GM12891 (cell line): ENCODE measurements at regions not wholly inside any gene's neighbourhood (a gene's known extent, or its start where the extent isn't known, plus 50 kb on each side); places are given as distances from the start of the nearest gene placed in this dataset.
"Not testable (repeated sequence)": the region's sequence is repeated elsewhere in the genome, so short reads cannot be mapped to it uniquely, and the experiment has no call there.

Source experiments
- DNase-seq: peaks from one replicate; pipeline ENCODE4 v3.0.0; 2011; ENCODE audit warnings: low spot score; ENCODE audit not compliant: insufficient read length
- FAIRE-seq: peaks from 2 replicates; lab custom pipeline; 2011; peaks lifted over from hg19 to GRCh38; lab: Jason Lieb, UNC
- PAX5 ChIP-seq: IDR thresholded peaks from 2 replicates; pipeline ENCODE4 v1.6.1; 2011; ENCODE audit warnings: low read length, moderate library complexity, mild to moderate bottlenecking; ENCODE audit not compliant: insufficient read depth, severe bottlenecking
- POLR2A ChIP-seq: IDR thresholded peaks from 2 replicates; pipeline ENCODE4 v1.6.1; 2011; ENCODE audit warnings: low read depth, low read length, control low read depth
- POLR2AphosphoS5 ChIP-seq: IDR thresholded peaks from 2 replicates; pipeline ENCODE4 v1.6.1; 2011; ENCODE audit warnings: low read depth, low read length, control low read depth
- POU2F2 ChIP-seq: IDR thresholded peaks from 2 replicates; pipeline ENCODE4 v1.6.1; 2011; ENCODE audit warnings: low read depth, mild to moderate bottlenecking, control low read depth, low read length, moderate library complexity
- SPI1 ChIP-seq: IDR thresholded peaks from 2 replicates; pipeline ENCODE4 v1.6.1; 2011; ENCODE audit warnings: low read depth, low read length, control low read depth
- TAF1 ChIP-seq: IDR thresholded peaks from 2 replicates; pipeline ENCODE4 v1.6.1; 2011; ENCODE audit warnings: low read depth, low read length, control low read depth

GRCh38 chr4:9592010-9592409, 147.8 kb downstream of the DEFB131A start:
- no peak for DNase-seq
- FAIRE-seq = no peak
- TF ChIP-seq PAX5 (no peak), TAF1 (no peak), POLR2A (no peak)

DNA sequence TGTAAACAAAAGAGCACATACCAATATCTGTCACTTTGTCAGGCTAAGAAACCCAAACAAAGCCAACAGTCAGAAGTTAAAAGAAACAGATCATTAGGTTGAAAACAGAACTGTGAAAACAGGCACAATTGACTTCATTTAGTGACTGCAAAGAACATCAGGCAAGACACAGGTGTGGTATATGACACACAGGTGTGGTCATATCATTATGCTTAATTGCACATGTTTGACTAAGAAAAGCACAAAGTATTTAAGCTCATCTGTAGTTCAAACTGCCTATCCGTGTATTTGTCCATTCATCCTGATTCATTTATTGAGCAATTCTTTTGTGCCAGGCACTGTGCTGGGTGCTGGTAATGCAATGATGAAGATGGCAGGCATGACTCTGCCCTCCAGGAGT, 150.7 kb downstream of the DEFB131A start:
- no peak for TF ChIP-seq SPI1
- FAIRE-seq (no peak), DNase-seq (no peak)

- DNase-seq, FAIRE-seq: not testable (repeated sequence)
Observed at GRCh38 chr4:9595531-9595930, 151.3 kb downstream of the DEFB131A start.

- no peak for FAIRE-seq
- TF ChIP-seq POLR2AphosphoS5 (no peak), POU2F2 (no peak), PAX5 (no peak), TAF1 (no peak), SPI1 (no peak), POLR2A (no peak)
- no peak for DNase-seq
Observed at GRCh38 chr4:9599266-9599665, 155.1 kb downstream of the DEFB131A start.

- DNase-seq (no peak), FAIRE-seq (no peak)
- TF ChIP-seq TAF1 = no peak
- TF ChIP-seq POLR2A = no peak
- no peak for TF ChIP-seq SPI1
- no peak for TF ChIP-seq POU2F2
- no peak for TF ChIP-seq POLR2AphosphoS5
- TF ChIP-seq PAX5 = no peak
Observed at GRCh38 chr4:9600246-9600645, 156.0 kb downstream of the DEFB131A start.

DNA sequence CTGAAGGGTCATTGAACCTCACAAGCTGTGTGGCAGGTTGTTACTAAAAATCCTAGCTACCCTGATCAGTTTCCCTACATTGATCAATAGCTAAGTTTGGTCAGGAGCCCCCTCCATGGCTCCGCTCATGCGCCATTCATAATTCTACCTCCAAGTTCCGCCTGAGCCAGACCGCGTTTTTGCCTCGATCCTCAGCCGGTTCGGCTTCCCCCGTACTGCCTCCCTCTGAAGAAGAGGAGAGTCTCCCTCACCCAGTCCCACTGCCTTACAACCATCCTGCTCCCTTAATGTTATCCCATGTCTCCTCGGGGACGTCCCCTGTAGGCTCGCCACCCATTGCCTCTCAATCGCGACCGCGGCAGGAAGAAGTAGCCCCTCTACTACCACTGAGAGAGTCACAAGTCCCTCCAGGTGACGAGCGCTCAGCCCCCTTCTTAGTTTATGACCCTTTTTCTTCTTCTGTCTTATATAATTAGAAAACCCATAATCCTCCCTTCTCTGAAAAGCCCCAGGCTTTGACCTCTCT, 158.2 kb downstream of the DEFB131A start:
- no peak for FAIRE-seq
- DNase-seq = no peak
- TF ChIP-seq SPI1 (no peak), TAF1 (no peak), PAX5 (no peak), POU2F2 (no peak), POLR2A (no peak), POLR2AphosphoS5 (no peak)

GRCh38 chr4:9604031-9604892, 160.0 kb downstream of the DEFB131A start:
- FAIRE-seq, DNase-seq: not testable (repeated sequence)

- DNase-seq, FAIRE-seq: not testable (repeated sequence)
Observed at GRCh38 chr4:9604893-9605190, 160.6 kb downstream of the DEFB131A start.

DNA sequence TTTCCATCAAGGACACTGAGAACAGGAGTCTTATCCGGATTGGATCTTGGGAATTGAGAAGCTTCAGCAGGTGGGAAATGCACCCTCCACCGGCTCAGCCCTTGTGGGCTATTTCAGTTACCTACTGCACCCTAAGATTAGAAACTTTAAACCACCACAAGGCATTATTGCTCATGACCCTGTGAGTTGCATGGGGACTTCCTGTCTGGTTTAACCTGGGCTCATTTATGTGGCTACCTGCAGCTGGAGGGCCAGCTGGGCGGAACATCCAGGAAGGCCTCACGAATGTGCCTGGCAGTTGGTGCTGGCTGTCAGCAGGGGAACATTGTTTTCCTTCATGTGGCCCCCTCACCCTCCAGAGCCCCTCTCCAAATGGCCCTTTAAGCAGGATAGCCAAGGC, 164.1 kb downstream of the DEFB131A start:
- FAIRE-seq (no peak), DNase-seq (no peak)
- TF ChIP-seq POU2F2 = no peak
- TF ChIP-seq TAF1 = no peak
- TF ChIP-seq PAX5 = no peak
- no peak for TF ChIP-seq SPI1
- TF ChIP-seq POLR2AphosphoS5 = no peak
- no peak for TF ChIP-seq POLR2A

- not testable (repeated sequence) for DNase-seq, FAIRE-seq
Observed at GRCh38 chr4:9610321-9610720, 166.1 kb downstream of the DEFB131A start.

DNA sequence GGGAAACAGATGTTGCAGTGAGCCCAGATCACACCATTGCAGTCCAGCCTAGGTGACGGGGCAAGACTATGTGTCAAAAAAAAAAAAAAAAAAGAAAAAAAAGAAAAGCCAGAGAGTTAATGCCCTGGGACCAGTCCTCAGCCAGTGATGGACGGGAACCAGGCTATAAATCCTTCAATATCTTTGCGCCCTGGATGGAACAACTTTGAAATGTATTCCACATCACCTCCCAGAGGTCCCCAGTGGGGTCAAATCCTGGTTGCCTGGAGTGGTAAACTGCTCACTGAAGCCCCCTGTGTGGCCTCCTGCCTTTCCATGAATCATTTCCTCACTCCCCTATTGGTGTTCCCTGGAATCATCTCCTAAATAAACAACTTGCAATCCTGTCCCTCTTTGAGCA, 166.9 kb downstream of the DEFB131A start:
- DNase-seq (no peak), FAIRE-seq (no peak)

GRCh38 chr4:9636411-9636810, 145.0 kb upstream of the DRD5 start:
- FAIRE-seq, DNase-seq: not testable (repeated sequence)

More for the DNA sequence above, 166.9 kb downstream of the DEFB131A start:
- TF ChIP-seq POLR2A (no peak), PAX5 (no peak), POLR2AphosphoS5 (no peak), SPI1 (no peak), TAF1 (no peak), POU2F2 (no peak)

- not testable (repeated sequence) for FAIRE-seq, DNase-seq
Observed at GRCh38 chr4:9659678-9660077, 121.8 kb upstream of the DRD5 start.

DNA sequence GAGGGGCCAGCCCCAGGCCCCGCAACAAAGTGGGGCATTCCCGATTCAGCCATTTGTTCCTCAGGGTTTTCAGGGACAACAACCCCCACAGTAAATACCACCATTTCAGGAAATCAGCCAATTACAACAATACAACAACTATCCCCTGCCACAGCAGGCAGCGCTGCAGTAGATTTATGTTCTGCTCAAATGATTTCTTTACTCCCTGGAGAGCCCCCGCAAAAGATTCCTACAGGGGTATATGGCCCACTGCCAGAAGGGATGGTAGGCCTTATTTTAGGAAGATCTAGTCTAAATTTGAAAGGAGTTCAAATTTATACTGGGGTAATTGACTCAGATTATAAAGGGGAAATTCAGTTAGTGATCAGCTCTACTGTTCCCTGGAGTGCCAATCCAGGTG, 120.5 kb upstream of the DRD5 start:
- FAIRE-seq, DNase-seq: not testable (repeated sequence)

DNA sequence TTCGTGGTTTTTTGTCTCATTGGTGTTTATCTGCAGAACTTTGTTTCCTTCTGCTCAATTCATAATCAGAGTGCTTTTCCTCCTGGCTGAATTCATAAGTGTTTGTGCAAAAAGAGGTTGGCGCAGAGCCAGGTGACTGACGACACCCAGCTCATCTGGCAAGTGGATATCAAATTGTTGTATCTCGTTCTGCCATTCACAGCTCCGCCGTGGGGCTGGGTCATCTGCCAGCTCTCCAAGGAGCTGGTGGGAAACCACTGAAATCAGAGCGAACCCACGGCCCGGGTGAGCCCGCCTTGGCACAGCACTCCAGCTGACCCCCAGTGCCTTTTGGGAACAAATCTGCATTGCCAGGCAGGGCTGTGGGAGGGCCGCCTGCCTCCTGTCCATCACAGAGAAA, 110.7 kb upstream of the DRD5 start:
- not testable (repeated sequence) for DNase-seq, FAIRE-seq

DNA sequence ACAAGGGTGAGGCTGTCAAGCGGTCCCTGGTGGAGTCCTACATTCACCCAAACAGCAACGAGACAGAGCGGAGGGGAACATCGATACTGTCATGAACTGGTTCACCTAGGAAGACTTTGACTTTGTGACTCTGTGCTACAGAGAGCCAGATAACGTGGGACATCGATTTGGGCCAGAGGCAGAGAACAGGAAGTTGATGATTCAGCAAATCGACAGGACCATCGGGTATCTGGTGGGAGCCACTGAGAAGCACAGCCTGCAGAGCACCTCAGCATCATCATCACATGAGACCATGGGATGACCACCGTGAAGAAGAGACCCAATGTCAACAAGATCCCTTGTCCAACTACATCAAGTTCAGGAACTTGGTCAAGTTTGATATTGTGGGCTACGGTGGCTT, 104.1 kb upstream of the DRD5 start:
- not testable (repeated sequence) for DNase-seq, FAIRE-seq
